ENCODE measurements at regions not wholly inside any gene's neighbourhood (a gene's known extent, or its start where the extent isn't known, plus 50 kb on each side); places are given as distances from the start of the nearest gene placed in this dataset.

- no peak for TF ChIP-seq CTCF (IDR thresholded peaks at IDR 0.05; ENCODE audit: poor library complexity)
- TF ChIP-seq EZH2phosphoT487 (IDR thresholded peaks at IDR 0.05; ENCODE audit: low read depth, severe bottlenecking, unreplicated experiment) = no peak
- TF ChIP-seq EZH2 (IDR thresholded peaks at IDR 0.05; ENCODE audit: borderline replicate concordance) = no peak
Observed at GRCh38 chr14:98692832-98693231, 579.2 kb downstream of the BCL11B start.
